Stimulated activated effector memory CD8-positive, alpha-beta T cell treated with anti-CD3 and anti-CD28 coated beads, Interleukin-12 subunit alpha, Interleukin-12 subunit beta, amount 100 ng/mL, for 72 hours (primary cell): ENCODE measurements at regions not wholly inside any gene's neighbourhood (a gene's known extent, or its start where the extent isn't known, plus 50 kb on each side); places are given as distances from the start of the nearest gene placed in this dataset.
"Not testable (repeated sequence)": the region's sequence is repeated elsewhere in the genome, so short reads cannot be mapped to it uniquely, and the experiment has no call there.

ENCODE experiments used
- ATAC-seq: fragments of 150-1000 bp; cut with Tn5 transposase; 2 replicates; pipeline ENCODE4 v1.10.0; 2021
- DNase-seq, 2 donors: peaks; one replicate each; pipeline ENCODE4 v3.0.0; 2021 to 2022; ENCODE audit warnings: low spot score in 2 of 2
- H3K27ac Mint-ChIP-seq: one replicate; pipeline ENCODE4 v1.8.0; 2022; ENCODE audit warnings: mild to moderate bottlenecking, mixed read lengths
- H3K36me3 Mint-ChIP-seq: one replicate; pipeline ENCODE4 v1.8.0; 2022; ENCODE audit warnings: mild to moderate bottlenecking, mixed read lengths
- H3K4me1 Mint-ChIP-seq: one replicate; pipeline ENCODE4 v1.8.0; 2022; ENCODE audit warnings: mixed read lengths
- H3K4me3 Mint-ChIP-seq: one replicate; pipeline ENCODE4 v1.8.0; 2022; ENCODE audit warnings: mild to moderate bottlenecking, mixed read lengths
- H3K9me3 Mint-ChIP-seq: one replicate; pipeline ENCODE4 v1.8.0; 2022; ENCODE audit warnings: mixed read lengths

GRCh38 chrY:3037471-3037870, 102.3 kb downstream of the ZFY start:
- DNase-seq (no peak), ATAC-seq (no peak)
- Mint-ChIP-seq H3K9me3 (peaks cover 2% of the 10 kb centered on the region), H3K27ac (no peak overlapping the region), H3K4me3 (no peak overlapping the region), H3K4me1 (peaks cover 36% of the 10 kb centered on the region), H3K36me3 (no peaks in the 10 kb centered on the region)

GRCh38 chrY:3040415-3040814, 105.2 kb downstream of the ZFY start:
- ATAC-seq (no peak), DNase-seq (no peak)
- Mint-ChIP-seq H3K4me1 (peaks cover 9% of the 10 kb centered on the region), H3K27ac (no peak overlapping the region), H3K36me3 (no peaks in the 10 kb centered on the region), H3K4me3 (no peak overlapping the region), H3K9me3 (no peaks in the 10 kb centered on the region)

GRCh38 chrY:3041985-3042384, 106.8 kb downstream of the ZFY start:
- no peaks in the 10 kb centered on the region for H3K36me3 Mint-ChIP-seq
- no peak overlapping the region for H3K4me3 Mint-ChIP-seq
- ATAC-seq (no peak), DNase-seq (no peak)
- peaks cover 20% of the 10 kb centered on the region for H3K4me1 Mint-ChIP-seq
- no peak overlapping the region for H3K27ac Mint-ChIP-seq
- no peaks in the 10 kb centered on the region for H3K9me3 Mint-ChIP-seq

- no peak overlapping the region for H3K4me3 Mint-ChIP-seq
- DNase-seq = no peak
- no peaks in the 10 kb centered on the region for H3K9me3 Mint-ChIP-seq
- no peaks in the 10 kb centered on the region for H3K36me3 Mint-ChIP-seq
- H3K4me1 Mint-ChIP-seq = peaks cover 27% of the 10 kb centered on the region
- H3K27ac Mint-ChIP-seq = no peak overlapping the region
- no peak for ATAC-seq
Measured at GRCh38 chrY:3042901-3043300, 107.7 kb downstream of the ZFY start.

- no peak for DNase-seq
- Mint-ChIP-seq H3K4me3 (no peak overlapping the region), H3K9me3 (no peaks in the 10 kb centered on the region), H3K36me3 (no peaks in the 10 kb centered on the region), H3K4me1 (peaks cover 21% of the 10 kb centered on the region), H3K27ac (no peak overlapping the region)
- no peak for ATAC-seq
Measured at GRCh38 chrY:3045048-3045447, 109.9 kb downstream of the ZFY start.

GRCh38 chrY:3055496-3055895, 120.3 kb downstream of the ZFY start:
- not testable (repeated sequence) for H3K27ac Mint-ChIP-seq, DNase-seq, H3K4me3 Mint-ChIP-seq, H3K9me3 Mint-ChIP-seq, ATAC-seq, H3K36me3 Mint-ChIP-seq, H3K4me1 Mint-ChIP-seq

GRCh38 chrY:3058342-3058741, 123.2 kb downstream of the ZFY start:
- not testable (repeated sequence) for H3K27ac Mint-ChIP-seq, H3K4me1 Mint-ChIP-seq, DNase-seq, ATAC-seq, H3K36me3 Mint-ChIP-seq, H3K4me3 Mint-ChIP-seq, H3K9me3 Mint-ChIP-seq

GRCh38 chrY:3060671-3061070, 125.5 kb downstream of the ZFY start:
- H3K4me1 Mint-ChIP-seq, H3K4me3 Mint-ChIP-seq, H3K27ac Mint-ChIP-seq, H3K9me3 Mint-ChIP-seq, ATAC-seq, DNase-seq, H3K36me3 Mint-ChIP-seq: not testable (repeated sequence)

- not testable (repeated sequence) for H3K4me1 Mint-ChIP-seq, H3K9me3 Mint-ChIP-seq, H3K4me3 Mint-ChIP-seq, H3K27ac Mint-ChIP-seq, DNase-seq, H3K36me3 Mint-ChIP-seq, ATAC-seq
Measured at GRCh38 chrY:3088149-3088548, 153.0 kb downstream of the ZFY start.

- H3K4me3 Mint-ChIP-seq, ATAC-seq: not testable (repeated sequence)
Measured at GRCh38 chrY:3108674-3109073, 173.5 kb downstream of the ZFY start.

GRCh38 chrY:3120234-3120633, 185.1 kb downstream of the ZFY start:
- H3K4me3 Mint-ChIP-seq, H3K9me3 Mint-ChIP-seq, H3K4me1 Mint-ChIP-seq, H3K36me3 Mint-ChIP-seq, DNase-seq: not testable (repeated sequence)
- peak overlapping the region; percentile 59 for H3K27ac Mint-ChIP-seq
- ATAC-seq = peak; percentile 60

More at GRCh38 chrY:3108674-3109073, 173.5 kb downstream of the ZFY start:
- not testable (repeated sequence) for DNase-seq, H3K36me3 Mint-ChIP-seq, H3K4me1 Mint-ChIP-seq, H3K9me3 Mint-ChIP-seq, H3K27ac Mint-ChIP-seq

GRCh38 chrY:3120716-3121115, 185.5 kb downstream of the ZFY start:
- ATAC-seq, H3K36me3 Mint-ChIP-seq, H3K9me3 Mint-ChIP-seq, H3K4me1 Mint-ChIP-seq, H3K4me3 Mint-ChIP-seq, DNase-seq: not testable (repeated sequence)
- H3K27ac Mint-ChIP-seq = peak overlapping the region; percentile 59

- H3K27ac Mint-ChIP-seq, H3K9me3 Mint-ChIP-seq, H3K4me1 Mint-ChIP-seq, DNase-seq, H3K4me3 Mint-ChIP-seq, ATAC-seq, H3K36me3 Mint-ChIP-seq: not testable (repeated sequence)
Measured at GRCh38 chrY:3123482-3123881, 188.3 kb downstream of the ZFY start.

GRCh38 chrY:3171074-3171473, 235.9 kb downstream of the ZFY start:
- not testable (repeated sequence) for H3K27ac Mint-ChIP-seq, H3K4me3 Mint-ChIP-seq, DNase-seq, H3K4me1 Mint-ChIP-seq, H3K9me3 Mint-ChIP-seq, H3K36me3 Mint-ChIP-seq, ATAC-seq

GRCh38 chrY:3195035-3195434, 259.9 kb downstream of the ZFY start:
- H3K4me3 Mint-ChIP-seq, DNase-seq, H3K9me3 Mint-ChIP-seq, H3K36me3 Mint-ChIP-seq, ATAC-seq, H3K27ac Mint-ChIP-seq, H3K4me1 Mint-ChIP-seq: not testable (repeated sequence)

GRCh38 chrY:3202287-3202686, 267.1 kb downstream of the ZFY start:
- H3K36me3 Mint-ChIP-seq, ATAC-seq, H3K9me3 Mint-ChIP-seq, H3K27ac Mint-ChIP-seq, H3K4me3 Mint-ChIP-seq, H3K4me1 Mint-ChIP-seq, DNase-seq: not testable (repeated sequence)

GRCh38 chrY:3206733-3207132, 271.6 kb downstream of the ZFY start:
- not testable (repeated sequence) for H3K4me3 Mint-ChIP-seq, H3K36me3 Mint-ChIP-seq, H3K27ac Mint-ChIP-seq, ATAC-seq, DNase-seq, H3K4me1 Mint-ChIP-seq, H3K9me3 Mint-ChIP-seq
